Ishikawa (cell line): ENCODE measurements at regions not wholly inside any gene's neighbourhood (a gene's known extent, or its start where the extent isn't known, plus 50 kb on each side); places are given as distances from the start of the nearest gene placed in this dataset.

Source experiments
- CEBPB ChIP-seq: IDR thresholded peaks from 2 replicates; pipeline ENCODE4 v1.6.1; 2012
- EP300 ChIP-seq: IDR thresholded peaks from 2 replicates; pipeline ENCODE4 v1.6.1; 2012; ENCODE audit warnings: borderline replicate concordance
- FOXM1 ChIP-seq: IDR thresholded peaks from 2 replicates; pipeline ENCODE4 v1.6.1; 2012; ENCODE audit warnings: low read depth, borderline replicate concordance
- RAD21 ChIP-seq: IDR thresholded peaks from 2 replicates; pipeline ENCODE4 v1.6.1; 2012; ENCODE audit warnings: low read depth
- REST ChIP-seq: IDR thresholded peaks from 2 replicates; pipeline ENCODE4 v1.6.1; 2012; ENCODE audit warnings: low read depth, mild to moderate bottlenecking
- TAF1 ChIP-seq: IDR thresholded peaks from 2 replicates; pipeline ENCODE4 v1.6.1; 2012; ENCODE audit warnings: low read depth, mild to moderate bottlenecking
- YY1 ChIP-seq: IDR thresholded peaks from 2 replicates; pipeline ENCODE4 v1.6.1; 2012; ENCODE audit warnings: low read depth

- no peak for TF ChIP-seq RAD21
- TF ChIP-seq REST, result no peak
- no peak for TF ChIP-seq EP300
- no peak for TF ChIP-seq TAF1
- TF ChIP-seq FOXM1, result no peak
- TF ChIP-seq YY1, result no peak
- TF ChIP-seq CEBPB, result no peak
Measured at GRCh38 chr17:73986641-73987177, 216.8 kb upstream of the RPL38 start.
